Kidney glomerular epithelial cell (primary cell): ENCODE measurements at regions not wholly inside any gene's neighbourhood (a gene's known extent, or its start where the extent isn't known, plus 50 kb on each side); places are given as distances from the start of the nearest gene placed in this dataset.
"Not testable (repeated sequence)": the region's sequence is repeated elsewhere in the genome, so short reads cannot be mapped to it uniquely, and the experiment has no call there.

ENCODE experiments used
- DNase-seq: peaks from one replicate; lab custom pipeline; 2025; lab: John Stamatoyannopoulos, UW

DNA sequence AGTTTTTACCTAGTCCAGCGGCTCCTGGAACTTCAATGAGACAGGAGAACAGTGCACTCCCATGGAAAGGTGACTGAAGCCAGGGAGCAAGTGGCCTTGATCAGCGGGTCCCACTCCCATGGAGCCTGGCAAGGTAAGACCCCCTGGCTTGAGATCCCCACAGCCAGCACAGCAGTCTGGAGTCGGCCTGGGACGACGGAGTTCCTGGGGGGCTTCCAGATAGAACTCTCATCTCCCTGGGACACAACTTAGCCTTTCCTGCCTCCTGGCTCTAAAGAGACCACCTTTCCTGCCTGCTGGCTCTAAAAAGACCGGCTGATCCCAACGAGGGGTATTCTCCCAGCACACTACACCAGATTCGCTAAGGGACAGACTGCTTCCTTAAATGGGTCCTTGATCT lies 1279.0 kb upstream of the GOT2 start:
- no peak for DNase-seq

DNA sequence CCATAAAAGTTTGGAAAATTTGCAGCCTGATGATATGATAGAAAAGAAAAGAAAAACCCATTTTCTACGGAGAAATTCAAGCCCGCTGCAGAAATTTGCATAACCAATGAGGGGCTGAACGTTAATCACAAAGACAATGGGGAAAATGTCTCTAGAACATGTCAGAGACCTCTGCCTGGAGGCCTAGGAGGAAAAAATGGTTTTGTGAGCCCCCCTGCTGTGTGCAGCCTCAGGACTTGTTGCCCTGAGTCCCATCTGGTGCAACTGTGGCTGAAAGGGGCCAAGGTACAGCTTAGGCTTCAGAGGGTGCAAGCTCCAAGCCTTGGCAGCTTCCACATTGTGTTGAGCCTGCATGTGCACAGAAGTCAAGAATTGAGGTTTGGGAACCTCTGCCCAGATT lies 1267.4 kb upstream of the GOT2 start:
- no peak for DNase-seq

DNA sequence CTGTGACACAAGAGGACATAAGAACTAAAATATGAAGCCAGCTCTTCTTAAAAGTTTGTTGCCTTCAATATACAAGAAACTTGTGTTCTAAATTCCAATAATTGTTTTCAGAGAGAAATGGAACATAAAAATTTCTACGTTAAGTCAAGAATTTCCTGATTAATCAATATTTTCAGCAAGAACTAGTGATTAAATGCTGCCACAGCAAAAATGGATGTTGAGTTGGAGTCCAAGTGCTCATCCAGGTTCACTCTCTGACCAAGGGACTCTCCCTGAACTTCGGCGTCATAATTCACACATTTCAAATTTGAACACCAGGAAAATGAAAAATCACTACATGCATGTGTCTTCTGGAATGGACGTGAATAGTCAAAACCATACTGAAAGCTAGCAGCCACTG lies 1263.6 kb upstream of the GOT2 start:
- DNase-seq, result no peak

DNA sequence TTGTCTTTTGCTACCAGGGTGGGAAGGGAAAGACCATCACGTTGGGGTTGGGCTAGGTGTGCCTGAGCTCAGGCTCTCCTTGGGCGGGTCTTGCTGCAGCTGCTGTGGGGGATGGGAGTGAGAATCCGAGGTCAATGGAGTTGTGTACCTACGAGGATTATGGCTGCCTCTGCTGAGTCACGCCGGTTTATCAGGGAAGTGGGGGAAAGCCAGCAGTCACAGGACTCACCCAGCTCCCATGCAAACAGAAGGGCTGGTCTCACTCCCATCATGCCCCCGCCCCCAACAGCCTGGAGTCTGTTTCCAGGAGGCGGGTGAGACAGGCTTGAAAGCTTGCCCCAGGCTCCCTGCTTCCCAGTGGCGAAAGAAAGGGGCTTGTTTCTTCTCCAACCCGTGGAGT lies 1259.0 kb upstream of the GOT2 start:
- DNase-seq, result no peak

DNA sequence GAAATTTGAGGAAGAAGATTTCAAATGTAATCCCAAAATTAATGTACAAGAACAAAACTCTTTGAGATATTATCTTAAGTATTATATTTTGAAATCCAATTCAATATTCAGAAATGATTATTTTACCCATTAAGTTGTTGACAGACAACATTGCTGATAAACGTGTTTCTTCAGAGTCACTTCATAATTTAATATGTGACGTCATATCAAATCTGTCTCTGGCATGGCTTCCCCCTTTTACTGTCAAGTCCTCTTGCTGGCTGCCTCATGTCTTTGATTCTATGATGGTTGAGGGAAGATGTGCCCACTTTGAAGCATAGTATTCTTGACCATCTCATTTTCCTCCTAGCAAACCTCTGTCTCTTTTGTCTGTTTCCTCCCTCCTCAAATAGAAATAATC lies 1257.1 kb upstream of the GOT2 start:
- no peak for DNase-seq

DNA sequence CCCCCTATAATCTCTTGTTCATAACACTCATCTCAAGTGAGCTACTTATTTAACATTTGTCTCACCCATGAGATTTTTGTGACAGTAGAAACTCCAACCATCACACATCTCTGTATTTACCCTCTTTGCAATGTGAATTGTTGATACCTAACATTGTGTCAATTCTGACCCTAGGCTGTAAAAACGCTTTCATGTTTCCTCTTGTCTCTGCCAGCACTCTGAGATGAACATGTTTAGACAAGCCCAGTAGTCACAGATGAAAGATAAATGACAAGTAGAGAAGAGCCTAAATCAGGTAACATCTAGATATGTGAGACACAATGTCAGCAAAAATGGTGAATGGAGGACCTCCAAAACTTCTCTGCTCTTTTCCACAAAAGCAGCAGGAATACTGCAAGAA lies 1254.5 kb upstream of the GOT2 start:
- no peak for DNase-seq

DNA sequence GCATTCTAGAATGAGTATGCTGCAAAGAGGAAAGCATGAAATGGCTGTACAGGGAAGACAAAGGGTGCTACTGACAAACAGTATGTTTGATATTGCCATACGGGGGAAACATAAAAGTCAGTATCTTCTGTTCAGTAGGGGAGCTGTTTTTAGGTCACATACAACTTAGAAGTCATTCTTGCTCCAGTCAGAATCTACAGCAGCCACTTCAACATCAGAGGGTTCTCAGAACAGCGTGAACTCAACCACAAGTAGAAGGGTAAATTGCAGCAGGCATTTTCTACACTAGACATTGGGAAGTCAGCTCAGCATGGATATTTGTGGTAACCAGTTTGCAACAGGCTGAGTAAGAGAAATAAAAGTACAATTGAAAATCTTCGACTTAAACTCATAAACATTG lies 1241.8 kb upstream of the GOT2 start:
- DNase-seq, result no peak

DNA sequence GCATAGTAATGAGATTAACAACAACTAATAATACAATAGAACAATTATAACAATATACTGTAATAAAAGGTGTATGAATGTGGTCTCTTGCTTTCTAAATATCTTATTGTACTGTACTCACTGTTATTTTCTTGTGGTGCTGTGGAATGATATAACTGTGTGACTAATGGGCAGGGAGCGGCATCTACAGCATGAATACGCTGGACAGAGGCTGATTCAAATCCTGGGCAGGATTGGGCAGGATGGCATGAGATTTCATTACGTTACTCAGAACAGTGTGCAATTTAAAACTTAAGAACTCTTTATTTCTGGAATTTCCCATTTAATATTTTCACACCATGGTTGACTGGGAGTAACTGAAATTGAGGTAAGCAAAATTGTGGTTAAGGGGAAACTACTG lies 1239.8 kb upstream of the GOT2 start:
- no peak for DNase-seq

DNA sequence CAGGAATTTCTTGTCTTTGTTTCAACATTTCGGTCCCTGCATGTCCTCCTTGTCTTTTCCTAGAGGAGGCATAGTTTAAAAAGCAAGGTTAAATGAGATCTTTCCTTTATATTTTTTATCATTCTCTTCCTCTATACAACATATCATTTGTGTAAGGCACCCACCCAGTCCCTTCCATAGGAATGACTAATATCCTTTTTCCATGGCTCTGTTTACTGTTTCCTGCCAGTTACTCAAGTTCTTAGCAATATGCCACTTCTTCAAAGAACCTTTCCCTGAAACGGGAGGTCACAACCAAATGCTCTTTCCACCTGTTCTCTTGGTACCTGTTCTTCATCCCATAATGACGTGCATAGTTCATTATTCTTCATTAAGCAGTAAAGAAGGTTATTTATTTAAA lies 1237.1 kb upstream of the GOT2 start:
- DNase-seq, result no peak

DNA sequence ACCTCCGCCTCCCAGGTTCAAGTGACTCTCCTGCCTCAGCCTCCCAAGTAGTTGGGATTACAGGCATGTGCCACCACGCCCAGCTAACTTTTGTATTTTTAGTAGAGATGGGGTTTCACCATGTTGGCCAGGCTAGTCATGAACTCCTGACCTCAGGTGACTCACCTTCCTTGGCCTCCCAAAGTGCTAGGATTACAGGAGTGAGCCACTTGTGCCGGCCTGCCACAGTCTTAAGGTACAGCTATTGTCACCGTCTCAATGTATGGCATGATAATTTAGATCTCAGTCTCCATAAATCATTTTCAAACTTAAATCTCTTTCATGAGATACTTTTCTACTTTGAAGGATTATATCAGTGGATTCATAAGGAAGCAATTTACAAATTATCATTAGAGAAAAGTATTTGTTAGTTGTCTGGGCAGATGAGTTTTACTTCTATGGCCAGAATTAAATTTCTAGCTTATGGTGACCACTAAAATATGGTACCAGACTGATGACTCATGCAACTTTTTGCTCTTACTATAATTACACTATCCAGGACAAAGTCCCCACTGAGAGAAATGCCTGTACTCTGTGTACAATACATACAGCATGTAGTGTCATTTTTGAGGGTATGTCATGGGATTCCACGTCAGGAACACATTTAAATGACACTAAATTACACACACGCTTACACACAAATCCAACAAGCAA lies 1230.3 kb upstream of the GOT2 start:
- no peak for DNase-seq

DNA sequence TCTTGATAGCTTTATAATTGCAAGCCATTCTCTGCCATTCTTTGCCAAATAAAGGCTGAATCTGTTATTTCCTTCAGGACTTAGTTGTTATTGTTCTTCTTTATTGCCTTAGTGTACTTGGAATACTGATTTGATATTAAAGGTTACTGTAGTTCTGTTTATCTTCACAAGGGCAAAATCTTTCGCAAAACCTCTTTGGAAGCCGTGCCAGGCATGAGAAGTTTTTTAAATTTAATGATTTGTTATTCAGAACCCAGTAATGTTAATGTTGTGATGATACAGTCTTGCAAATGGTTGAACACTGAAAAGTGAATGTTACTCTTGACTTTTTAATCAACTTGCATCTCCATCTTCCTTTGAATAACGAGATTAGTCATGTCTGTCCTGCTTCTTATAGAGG lies 1225.2 kb upstream of the GOT2 start:
- DNase-seq, result no peak

DNA sequence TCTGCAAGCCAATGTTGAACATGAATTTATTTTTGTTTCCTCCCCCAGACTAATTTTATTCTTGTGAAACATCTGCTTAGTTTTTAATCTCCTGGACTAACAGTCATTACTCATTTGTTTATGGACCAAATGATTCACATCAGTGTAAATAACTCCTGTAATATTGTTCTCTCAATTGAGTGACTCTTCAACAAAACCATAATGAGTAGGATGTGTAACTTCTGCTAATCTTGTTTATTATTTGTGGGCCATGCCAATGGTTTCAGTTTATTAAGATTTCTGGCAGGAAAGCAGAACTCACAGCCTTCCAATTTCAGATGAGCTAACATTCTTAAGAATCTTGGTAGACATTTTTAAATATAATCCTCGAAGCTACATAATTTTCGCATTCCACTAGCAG lies 1216.3 kb upstream of the GOT2 start:
- DNase-seq, result no peak

DNA sequence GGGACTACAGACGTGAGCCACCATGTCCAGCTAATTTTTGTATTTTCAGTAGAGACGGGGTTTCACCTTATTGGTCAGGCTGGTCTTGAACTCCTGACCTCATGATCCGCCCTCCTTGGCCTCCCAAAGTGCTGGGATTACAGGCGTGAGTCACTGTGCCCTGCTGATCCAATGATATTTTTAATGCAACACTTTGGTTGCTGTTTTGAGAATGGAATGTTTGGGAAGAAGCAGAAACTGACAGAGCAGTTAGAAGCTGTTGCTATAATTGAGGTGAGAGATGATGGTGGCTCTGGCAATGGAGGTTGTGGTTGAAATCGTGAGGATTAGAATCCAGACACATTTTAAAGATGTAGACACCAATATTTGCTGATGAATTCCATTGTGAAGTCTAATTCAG lies 1209.9 kb upstream of the GOT2 start:
- DNase-seq, result not testable (repeated sequence)

DNA sequence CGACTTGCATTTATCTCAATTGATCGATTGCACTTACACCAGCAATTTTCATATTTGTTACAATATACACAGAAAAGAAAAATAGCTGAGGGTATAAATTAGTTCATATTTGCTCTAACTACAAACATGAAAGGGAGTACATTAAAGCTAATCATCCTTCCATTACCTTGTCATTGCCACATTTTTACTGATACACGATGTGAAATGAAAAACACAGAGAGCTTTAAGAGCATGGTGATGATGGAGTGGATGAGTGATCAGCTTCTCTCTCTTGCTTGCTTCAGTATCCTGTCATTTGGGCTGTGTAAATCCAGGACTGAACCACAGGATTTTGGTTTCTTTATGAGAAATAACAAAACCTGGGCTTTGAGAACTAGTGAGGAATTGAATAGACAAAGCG lies 1207.5 kb upstream of the GOT2 start:
- no peak for DNase-seq

DNA sequence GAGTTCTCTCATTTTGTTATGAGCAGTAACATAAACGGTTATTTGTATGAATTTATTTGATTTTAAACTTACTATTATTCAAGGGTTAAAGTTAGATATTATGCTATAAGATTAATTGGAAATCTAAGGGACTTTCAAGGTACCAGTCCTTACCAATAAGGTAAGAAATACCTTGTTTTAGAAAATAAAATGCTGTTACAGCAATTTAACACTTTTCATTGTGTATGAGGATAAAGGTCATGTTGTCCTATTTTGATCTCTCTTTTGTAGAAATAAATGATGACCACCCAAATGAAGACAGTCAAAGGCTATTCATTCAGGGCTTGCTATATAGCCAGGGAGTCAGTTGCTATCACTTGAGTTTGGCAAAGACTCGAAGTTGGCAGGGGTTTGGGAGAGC lies 1185.9 kb upstream of the GOT2 start:
- DNase-seq, result no peak

DNA sequence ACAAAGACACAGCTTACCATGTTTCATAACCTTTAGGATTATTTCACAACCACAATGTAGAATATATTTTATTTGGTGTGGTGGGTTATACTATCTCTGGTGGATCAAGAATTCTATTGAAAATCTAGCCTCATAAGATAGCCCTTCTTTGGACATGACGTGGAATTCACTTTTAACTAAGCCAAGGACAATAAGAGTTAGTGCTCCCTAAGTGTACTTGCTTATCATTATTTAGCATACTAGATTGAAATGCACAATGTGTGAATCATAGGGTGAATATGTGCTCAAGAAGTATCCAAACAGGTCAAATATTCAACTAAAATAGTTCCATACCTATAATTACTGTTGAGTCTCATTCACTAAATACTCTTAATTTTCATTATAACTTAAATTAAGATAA lies 1179.5 kb upstream of the GOT2 start:
- no peak for DNase-seq

DNA sequence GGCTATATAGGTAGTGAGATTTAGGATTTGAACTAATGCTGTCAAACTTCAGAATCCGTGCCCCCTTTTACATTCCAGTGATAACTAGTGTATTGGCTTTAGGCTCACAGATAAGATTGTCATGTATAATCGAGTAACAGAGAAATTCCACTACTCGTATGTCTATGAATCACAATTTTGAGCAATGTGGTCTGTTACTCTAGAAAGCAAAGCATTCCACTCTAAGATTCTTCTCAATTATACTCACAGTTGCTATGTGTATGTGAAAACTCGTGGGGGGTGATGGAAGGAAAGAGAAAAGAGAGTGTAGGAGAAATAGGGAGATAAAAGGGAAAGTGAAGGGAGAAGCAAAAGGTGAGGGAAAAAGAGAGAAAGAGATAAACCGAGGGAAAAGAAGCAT lies 1175.1 kb upstream of the GOT2 start:
- no peak for DNase-seq

DNA sequence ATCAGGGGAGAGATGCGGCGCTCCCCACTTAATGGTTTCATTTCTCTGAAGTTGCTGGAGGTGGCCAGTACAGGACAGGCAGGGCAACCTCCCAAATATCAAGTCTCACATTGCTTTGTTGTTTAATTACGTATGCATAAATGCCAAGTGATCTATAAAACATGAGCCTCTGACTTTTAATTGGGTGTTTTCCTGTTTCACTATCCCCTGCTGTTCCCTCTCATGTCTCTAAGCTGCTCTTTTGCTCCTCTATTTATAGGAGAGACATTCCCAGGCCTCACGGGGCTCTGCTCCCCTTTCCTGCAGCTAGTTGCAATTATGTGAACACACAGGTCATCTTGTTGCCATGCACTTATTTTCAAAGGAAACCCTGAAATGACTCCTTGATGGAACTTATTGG lies 1173.5 kb upstream of the GOT2 start:
- DNase-seq, result no peak

DNA sequence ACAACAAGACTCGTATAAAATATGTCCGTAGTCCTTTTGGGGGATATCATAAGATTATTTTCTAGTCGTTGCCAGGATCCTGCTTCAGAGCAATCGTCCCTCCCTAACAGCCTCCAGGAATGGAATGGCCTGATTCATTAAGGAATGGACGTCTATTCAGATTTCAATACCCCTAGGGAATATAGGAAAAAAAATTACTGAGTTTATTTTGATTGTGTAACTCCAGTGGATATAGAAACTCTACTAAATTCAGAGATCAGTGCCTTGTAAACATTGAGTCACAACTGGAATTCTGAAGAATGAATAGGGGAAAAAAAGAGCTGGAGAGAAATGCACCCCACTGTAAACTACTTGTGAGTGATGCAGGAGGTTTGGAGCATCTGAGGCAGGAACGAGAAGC lies 1171.5 kb upstream of the GOT2 start:
- DNase-seq, result no peak

DNA sequence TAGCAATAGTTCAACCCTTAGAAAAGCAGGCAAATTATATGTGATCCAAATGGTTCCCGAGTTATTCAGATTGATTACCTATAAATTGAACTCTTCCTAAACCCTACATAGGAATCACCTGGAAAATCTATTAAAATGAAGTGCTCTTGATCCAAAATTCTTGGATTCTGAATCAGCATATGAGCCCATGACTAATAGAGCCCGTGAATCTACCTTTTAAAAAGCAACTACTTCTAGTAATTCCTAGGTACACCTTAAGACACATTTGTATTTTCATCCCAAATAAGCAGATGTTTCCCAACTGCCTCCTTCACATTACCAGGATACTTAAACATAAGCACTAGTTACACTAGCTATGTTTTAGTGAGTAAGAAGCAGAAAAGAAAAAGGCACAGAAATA lies 1171.0 kb upstream of the GOT2 start:
- DNase-seq, result no peak

DNA sequence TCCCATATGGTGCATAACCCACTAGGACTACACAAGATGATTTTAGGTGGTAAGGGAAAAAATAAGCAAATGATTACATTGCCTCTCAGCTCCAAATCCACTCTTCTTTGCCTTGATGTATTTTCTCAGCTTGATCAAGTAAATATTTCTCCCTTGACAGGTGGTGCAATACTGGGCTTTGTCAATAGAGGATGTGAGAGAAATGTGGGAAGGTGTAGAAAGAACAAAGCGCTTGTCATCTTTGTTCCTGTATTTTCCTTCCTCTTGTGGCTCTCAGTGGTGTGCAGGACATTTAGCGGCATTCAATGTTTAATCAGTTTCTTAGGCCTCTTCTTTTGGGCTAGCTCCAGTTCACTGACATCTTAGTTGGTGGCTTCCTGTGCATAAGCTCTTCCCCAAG lies 1165.8 kb upstream of the GOT2 start:
- DNase-seq, result no peak

DNA sequence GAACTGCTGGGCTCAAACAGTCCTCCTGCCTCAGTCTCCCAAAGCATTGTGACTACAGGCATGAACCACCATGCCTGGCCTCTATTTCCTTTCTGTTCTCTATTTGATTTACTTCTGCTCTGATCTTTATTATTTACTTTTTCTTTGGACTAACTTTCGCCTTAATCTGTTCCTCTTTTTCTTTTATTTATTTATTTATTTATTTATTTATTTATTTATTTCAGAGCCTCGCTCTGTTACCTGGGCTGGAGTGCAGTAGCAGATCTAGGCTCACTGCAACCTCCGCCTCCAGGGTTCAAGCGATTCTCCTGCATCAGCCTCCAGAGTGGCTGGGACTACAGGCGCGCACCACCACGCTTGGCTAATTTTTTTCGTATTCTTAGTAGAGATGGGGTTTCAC lies 1158.3 kb upstream of the GOT2 start:
- no peak for DNase-seq

DNA sequence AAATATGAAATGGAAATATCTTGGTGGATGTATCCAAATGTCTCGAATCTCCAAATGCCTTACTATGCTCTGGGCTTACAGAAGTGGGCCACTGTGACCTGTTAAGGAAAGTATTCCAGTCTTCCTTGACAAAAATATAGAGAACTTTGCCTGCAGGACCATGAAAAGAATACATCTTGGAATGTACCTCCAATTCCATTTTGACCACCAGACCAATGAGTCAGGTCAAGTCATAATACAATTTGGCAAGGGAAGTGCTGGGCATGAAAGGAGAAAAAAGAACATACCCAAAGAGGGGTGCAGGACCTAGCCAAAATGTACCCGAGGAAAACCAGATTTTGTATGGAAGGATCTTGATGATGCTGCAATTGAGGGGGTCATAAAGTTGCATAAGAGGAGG lies 1153.7 kb upstream of the GOT2 start:
- DNase-seq, result no peak

DNA sequence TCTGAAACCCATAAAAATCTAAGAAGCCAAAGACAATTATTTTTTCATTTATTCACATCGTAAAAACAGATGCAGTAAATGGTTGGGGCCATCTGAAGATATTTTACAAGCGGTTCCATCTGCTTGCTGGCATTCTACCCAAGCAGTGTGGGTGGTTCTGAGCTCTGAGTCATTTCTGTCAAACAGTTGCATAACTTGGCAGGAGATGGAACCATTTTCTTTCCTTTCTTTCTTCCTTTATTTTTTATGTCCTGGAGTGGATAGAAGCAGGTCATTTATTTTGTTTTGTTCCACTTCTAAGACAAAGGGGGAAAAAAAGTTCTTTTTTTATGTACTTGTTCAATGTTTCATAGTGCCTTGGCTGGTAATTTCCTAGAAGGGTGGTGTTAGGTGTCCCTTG lies 1151.9 kb upstream of the GOT2 start:
- DNase-seq, result no peak

DNA sequence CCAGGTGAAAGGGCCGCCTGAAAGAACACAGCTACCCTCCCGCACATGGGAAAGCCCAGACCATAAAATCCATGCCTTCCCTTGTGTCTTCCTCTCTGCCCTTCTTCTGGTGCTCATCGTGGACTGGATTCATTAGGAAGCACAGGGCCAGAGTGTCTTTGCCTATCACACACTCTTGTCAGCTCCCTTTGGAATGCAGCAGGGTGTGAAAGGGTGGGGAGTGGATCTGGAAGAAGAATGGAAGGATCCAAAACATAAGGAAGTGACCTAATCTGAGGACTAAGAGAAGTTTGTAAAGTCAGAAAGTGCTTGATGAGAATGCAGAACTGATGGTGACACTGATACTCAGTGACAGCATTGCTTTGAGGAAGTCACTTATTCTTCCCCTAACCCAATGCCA lies 1147.3 kb upstream of the GOT2 start:
- DNase-seq, result no peak
